ENCODE measurements at regions not wholly inside any gene's neighbourhood (a gene's known extent, or its start where the extent isn't known, plus 50 kb on each side); places are given as distances from the start of the nearest gene placed in this dataset.
A peak's percentile ranks its signal among the peaks of the same experiment; 100 is the strongest.

GRCh38 chr15:72835294-72835890 lies 51.8 kb upstream of the ADPGK start:
- TF ChIP-seq CTCF (conservative IDR thresholded peaks at IDR 0.05; ENCODE audit: low read length) (peak; percentile 62), EZH2phosphoT487 (IDR thresholded peaks at IDR 0.05; ENCODE audit: borderline replicate concordance) (no peak)

Measured in Loucy (cell line).